ENCODE measurements at regions not wholly inside any gene's neighbourhood (a gene's known extent, or its start where the extent isn't known, plus 50 kb on each side); places are given as distances from the start of the nearest gene placed in this dataset.

- Histone ChIP-seq H3K4me1 (ENCODE audit: control insufficient read depth, insufficient read depth, low read length) (peaks cover 46% of the 10 kb centered on the region), H3K27me3 (replicated peaks in 1 of 2; ENCODE audit: control insufficient read depth in 2 of 2, insufficient read depth in 2 of 2, low read length in 1 of 2) (no peaks in the 10 kb centered on the region), H3K9ac (ENCODE audit: control insufficient read depth, insufficient read depth, low read length) (no peak overlapping the region), H2AFZ (ENCODE audit: control insufficient read depth, low read depth, low read length) (no peak overlapping the region), H3K4me3 (no peak overlapping the region), H3K4me2 (ENCODE audit: control insufficient read depth, insufficient read depth) (no peak overlapping the region), H3K36me3 (ENCODE audit: control insufficient read depth in 2 of 2, insufficient read depth in 2 of 2, low read length in 1 of 2) (no peaks in the 10 kb centered on the region), H3K9me3 (replicated peaks; ENCODE audit: control insufficient read depth, insufficient read depth, low read length) (peaks cover 24% of the 10 kb centered on the region; the same call in 2 of the 3 replicates), H3K27ac (ENCODE audit: control insufficient read depth, insufficient read depth) (no peak overlapping the region), H4K20me1 (ENCODE audit: control insufficient read depth, insufficient read depth) (no peaks in the 10 kb centered on the region), H3K79me2 (ENCODE audit: control insufficient read depth, insufficient read depth, low read length) (no peaks in the 10 kb centered on the region)
- TF ChIP-seq RAD21 (IDR thresholded peaks at IDR 0.05; ENCODE audit: insufficient read depth, low read depth, low read length) (0 out of 2 replicates have a peak, but pooled peaks have one; percentile 18), NFYB (IDR thresholded peaks at IDR 0.05; ENCODE audit: insufficient read depth, low read depth, low read length) (no peak), E2F4 (IDR thresholded peaks at IDR 0.05; ENCODE audit: low read depth, low read length) (no peak), PKNOX1 (IDR thresholded peaks at IDR 0.05) (no peak), TCF7 (IDR thresholded peaks at IDR 0.05; ENCODE audit: borderline replicate concordance) (no peak), NR2C1 (IDR thresholded peaks at IDR 0.05) (no peak)
- in situ Hi-C loops (cut with MboI) (no loop called here), intact Hi-C loops (cut with micrococcal nuclease; ENCODE audit: unreplicated experiment) (loop anchor here (5.0 kb wide), 1 partner anchor 196 kb away; the partner anchor contains the start of gene DYRK2)
- ChIA-PET RAD21 (ENCODE audit: unreplicated experiment) (no interaction called here), CTCF (no interaction called here), SMC1A (ENCODE audit: uncharacterized antibody, unreplicated experiment) (no interaction called here), POLR2A (interaction anchor here (0.6 kb wide), 1 partner anchor 256 kb away, joined by 3 read pairs; no protein-coding TSS in a partner anchor)
- ATAC-seq, result no peak
- WGBS (ENCODE audit: insufficient coverage, insufficient replicate concordance, low lambda C conversion rate, missing lambda C conversion rate), result 57% methylated on average over 4 of the region's 4 CpGs
- BruUV-seq (replicated peaks), result no TSS peak
- DNase-seq (ENCODE audit: low read depth, low spot score), result no peak
- no peak for FAIRE-seq
Measured at GRCh38 chr12:67451206-67451605, 182.0 kb downstream of the CAND1 start.

Data from GM12878 (cell line).